ENCODE measurements at regions not wholly inside any gene's neighbourhood (a gene's known extent, or its start where the extent isn't known, plus 50 kb on each side); places are given as distances from the start of the nearest gene placed in this dataset.

- H3K27ac Mint-ChIP-seq = no peak overlapping the region
- H3K9me3 Mint-ChIP-seq = peaks cover 6 to 15% of the 10 kb centered on the region in 2 donors
- DNase-seq = no peak
- no peak for ATAC-seq (replicated peaks in 1 of 2)
- no peaks in the 10 kb centered on the region for H3K4me1 Mint-ChIP-seq (ENCODE audit: low read depth)
- H3K27me3 Mint-ChIP-seq (ENCODE audit: low read depth) = no peaks in the 10 kb centered on the region
- H3K4me3 Mint-ChIP-seq = no peak overlapping the region
- H3K36me3 Mint-ChIP-seq (ENCODE audit: insufficient read depth in 2 of 2) = peaks cover 2 to 3% of the 10 kb centered on the region in 2 donors
Measured at GRCh38 chr15:26477044-26477443, 295.8 kb downstream of the GABRB3 start.

GRCh38 chr15:26475554-26475953 is 297.3 kb downstream of the GABRB3 start:
- H3K4me1 Mint-ChIP-seq (ENCODE audit: low read depth) = no peaks in the 10 kb centered on the region
- H3K36me3 Mint-ChIP-seq (ENCODE audit: insufficient read depth in 2 of 2) = peaks cover 2% of the 10 kb centered on the region in 2 donors
- no peak for ATAC-seq (replicated peaks in 1 of 2)
- H3K9me3 Mint-ChIP-seq = peaks cover 6 to 10% of the 10 kb centered on the region in 2 donors
- H3K27me3 Mint-ChIP-seq (ENCODE audit: low read depth) = no peaks in the 10 kb centered on the region
- no peak overlapping the region for H3K4me3 Mint-ChIP-seq
- DNase-seq = no peak
- H3K27ac Mint-ChIP-seq = no peak overlapping the region

- ATAC-seq (replicated peaks in 1 of 2) (no peak), DNase-seq (no peak)
- H3K36me3 Mint-ChIP-seq (ENCODE audit: insufficient read depth in 2 of 2) = peaks cover 2% of the 10 kb centered on the region in 2 donors
- no peak overlapping the region for H3K4me3 Mint-ChIP-seq
- H3K9me3 Mint-ChIP-seq = peaks cover 9 to 14% of the 10 kb centered on the region in 2 donors
- no peaks in the 10 kb centered on the region for H3K4me1 Mint-ChIP-seq (ENCODE audit: low read depth)
- no peak overlapping the region for H3K27ac Mint-ChIP-seq
- H3K27me3 Mint-ChIP-seq (ENCODE audit: low read depth) = no peaks in the 10 kb centered on the region
Measured at GRCh38 chr15:26472661-26473060, 300.2 kb downstream of the GABRB3 start.

- H3K27me3 Mint-ChIP-seq (ENCODE audit: low read depth) = no peaks in the 10 kb centered on the region
Measured at GRCh38 chr15:26461847-26462608, 310.8 kb downstream of the GABRB3 start.

GRCh38 chr15:26460165-26460564 is 312.7 kb downstream of the GABRB3 start:
- Mint-ChIP-seq H3K4me1 (ENCODE audit: low read depth) (no peaks in the 10 kb centered on the region), H3K36me3 (ENCODE audit: insufficient read depth in 2 of 2) (peaks cover 2 to 5% of the 10 kb centered on the region in 2 donors)

More at GRCh38 chr15:26461847-26462608, 310.8 kb downstream of the GABRB3 start:
- H3K4me1 Mint-ChIP-seq (ENCODE audit: low read depth) = no peaks in the 10 kb centered on the region
- H3K27ac Mint-ChIP-seq = no peak overlapping the region
- no peak for DNase-seq
- peaks cover 2 to 6% of the 10 kb centered on the region in 2 donors for H3K36me3 Mint-ChIP-seq (ENCODE audit: insufficient read depth in 2 of 2)
- H3K4me3 Mint-ChIP-seq = no peak overlapping the region
- ATAC-seq (replicated peaks in 1 of 2) = no peak
- H3K9me3 Mint-ChIP-seq = peaks cover 18 to 27% of the 10 kb centered on the region in 2 donors

GRCh38 chr15:26455828-26456227 is 317.0 kb downstream of the GABRB3 start:
- Mint-ChIP-seq H3K4me3 (no peak overlapping the region), H3K4me1 (ENCODE audit: low read depth) (no peaks in the 10 kb centered on the region), H3K9me3 (peaks cover 13 to 18% of the 10 kb centered on the region in 2 donors), H3K27me3 (ENCODE audit: low read depth) (no peaks in the 10 kb centered on the region), H3K36me3 (ENCODE audit: insufficient read depth in 2 of 2) (peaks cover 2 to 5% of the 10 kb centered on the region in 2 donors), H3K27ac (no peak overlapping the region)
- DNase-seq = no peak
- ATAC-seq (replicated peaks in 1 of 2) = no peak

More at GRCh38 chr15:26460165-26460564, 312.7 kb downstream of the GABRB3 start:
- DNase-seq = no peak
- Mint-ChIP-seq H3K4me3 (no peak overlapping the region), H3K27ac (no peak overlapping the region), H3K9me3 (peaks cover 18 to 21% of the 10 kb centered on the region in 2 donors), H3K27me3 (ENCODE audit: low read depth) (no peaks in the 10 kb centered on the region)
- ATAC-seq (replicated peaks in 1 of 2) = no peak

- H3K4me1 Mint-ChIP-seq (ENCODE audit: low read depth) = no peaks in the 10 kb centered on the region
- no peaks in the 10 kb centered on the region for H3K27me3 Mint-ChIP-seq (ENCODE audit: low read depth)
- peaks cover 15% of the 10 kb centered on the region in 2 donors for H3K9me3 Mint-ChIP-seq
- H3K4me3 Mint-ChIP-seq = no peak overlapping the region
- H3K27ac Mint-ChIP-seq = no peak overlapping the region
- peaks cover 2 to 5% of the 10 kb centered on the region in 2 donors for H3K36me3 Mint-ChIP-seq (ENCODE audit: insufficient read depth in 2 of 2)
- DNase-seq (no peak), ATAC-seq (replicated peaks in 1 of 2) (no peak)
Measured at GRCh38 chr15:26453914-26454313, 319.0 kb downstream of the GABRB3 start.

GRCh38 chr15:26451995-26452394 is 320.9 kb downstream of the GABRB3 start:
- no peaks in the 10 kb centered on the region for H3K27me3 Mint-ChIP-seq (ENCODE audit: low read depth)
- no peak overlapping the region for H3K4me3 Mint-ChIP-seq
- DNase-seq = no peak
- H3K4me1 Mint-ChIP-seq (ENCODE audit: low read depth) = no peaks in the 10 kb centered on the region
- H3K9me3 Mint-ChIP-seq = peaks cover 13 to 15% of the 10 kb centered on the region in 2 donors
- H3K36me3 Mint-ChIP-seq (ENCODE audit: insufficient read depth in 2 of 2) = peaks cover 0 to 3% of the 10 kb centered on the region in 2 donors
- no peak for ATAC-seq (replicated peaks in 1 of 2)
- H3K27ac Mint-ChIP-seq = no peak overlapping the region

GRCh38 chr15:26449291-26449690 is 323.6 kb downstream of the GABRB3 start:
- Mint-ChIP-seq H3K9me3 (peaks cover 9 to 12% of the 10 kb centered on the region in 2 donors), H3K4me1 (ENCODE audit: low read depth) (no peaks in the 10 kb centered on the region), H3K36me3 (ENCODE audit: insufficient read depth in 2 of 2) (peaks cover 0 to 3% of the 10 kb centered on the region in 2 donors), H3K27ac (no peak overlapping the region), H3K27me3 (ENCODE audit: low read depth) (no peaks in the 10 kb centered on the region), H3K4me3 (no peak overlapping the region)
- DNase-seq = no peak
- ATAC-seq (replicated peaks in 1 of 2) = no peak

GRCh38 chr15:26443321-26443720 is 329.5 kb downstream of the GABRB3 start:
- ATAC-seq (replicated peaks in 1 of 2) (no peak), DNase-seq (no peak)
- Mint-ChIP-seq H3K9me3 (peaks cover 5 to 8% of the 10 kb centered on the region in 2 donors), H3K27ac (no peak overlapping the region), H3K4me3 (no peak overlapping the region), H3K27me3 (ENCODE audit: low read depth) (no peaks in the 10 kb centered on the region), H3K4me1 (ENCODE audit: low read depth) (no peaks in the 10 kb centered on the region), H3K36me3 (ENCODE audit: insufficient read depth in 2 of 2) (peaks cover 0 to 1% of the 10 kb centered on the region in 2 donors)

GRCh38 chr15:26442680-26443079 is 330.2 kb downstream of the GABRB3 start:
- Mint-ChIP-seq H3K36me3 (ENCODE audit: insufficient read depth in 2 of 2) (peaks cover 0 to 1% of the 10 kb centered on the region in 2 donors), H3K4me1 (ENCODE audit: low read depth) (no peaks in the 10 kb centered on the region), H3K27me3 (ENCODE audit: low read depth) (no peaks in the 10 kb centered on the region), H3K27ac (no peak overlapping the region), H3K9me3 (peaks cover 5 to 8% of the 10 kb centered on the region in 2 donors), H3K4me3 (no peak overlapping the region)
- DNase-seq = no peak
- no peak for ATAC-seq (replicated peaks in 1 of 2)

- H3K9me3 Mint-ChIP-seq = peaks cover 5 to 8% of the 10 kb centered on the region in 2 donors
- no peaks in the 10 kb centered on the region for H3K27me3 Mint-ChIP-seq (ENCODE audit: low read depth)
Measured at GRCh38 chr15:26439681-26440080, 333.2 kb downstream of the GABRB3 start.

GRCh38 chr15:26438718-26439117 is 334.1 kb downstream of the GABRB3 start:
- no peaks in the 10 kb centered on the region for H3K4me1 Mint-ChIP-seq (ENCODE audit: low read depth)
- ATAC-seq (replicated peaks in 1 of 2) (no peak), DNase-seq (no peak)
- H3K4me3 Mint-ChIP-seq = no peak overlapping the region
- no peak overlapping the region for H3K27ac Mint-ChIP-seq
- peaks cover 0 to 1% of the 10 kb centered on the region in 2 donors for H3K36me3 Mint-ChIP-seq (ENCODE audit: insufficient read depth in 2 of 2)
- no peaks in the 10 kb centered on the region for H3K27me3 Mint-ChIP-seq (ENCODE audit: low read depth)
- H3K9me3 Mint-ChIP-seq = peaks cover 5 to 8% of the 10 kb centered on the region in 2 donors

More at GRCh38 chr15:26439681-26440080, 333.2 kb downstream of the GABRB3 start:
- peaks cover 0 to 1% of the 10 kb centered on the region in 2 donors for H3K36me3 Mint-ChIP-seq (ENCODE audit: insufficient read depth in 2 of 2)
- DNase-seq (no peak), ATAC-seq (replicated peaks in 1 of 2) (no peak)
- no peak overlapping the region for H3K27ac Mint-ChIP-seq
- H3K4me1 Mint-ChIP-seq (ENCODE audit: low read depth) = no peaks in the 10 kb centered on the region
- no peak overlapping the region for H3K4me3 Mint-ChIP-seq
